Vagina (tissue), 2 donors: ENCODE measurements at regions not wholly inside any gene's neighbourhood (a gene's known extent, or its start where the extent isn't known, plus 50 kb on each side); places are given as distances from the start of the nearest gene placed in this dataset.

Experiments
- POLR2A ChIP-seq, 2 donors: fragments of 450-650 bp; IDR thresholded peaks; one replicate each; pipeline ENCODE4 v1.6.1; 2017; ENCODE audit warnings: antibody characterized with exemption in 2 of 2, mild to moderate bottlenecking in 2 of 2, moderate library complexity in 2 of 2
- POLR2AphosphoS5 ChIP-seq, 2 donors: sonication (generic); formaldehyde crosslinking; IDR thresholded peaks; one replicate each; pipeline ENCODE4 v1.9.0; 2017; ENCODE audit warnings: antibody characterized with exemption in 2 of 2, mild to moderate bottlenecking in 2 of 2, low read depth in 1 of 2; ENCODE audit not compliant: insufficient read depth in 1 of 2

DNA sequence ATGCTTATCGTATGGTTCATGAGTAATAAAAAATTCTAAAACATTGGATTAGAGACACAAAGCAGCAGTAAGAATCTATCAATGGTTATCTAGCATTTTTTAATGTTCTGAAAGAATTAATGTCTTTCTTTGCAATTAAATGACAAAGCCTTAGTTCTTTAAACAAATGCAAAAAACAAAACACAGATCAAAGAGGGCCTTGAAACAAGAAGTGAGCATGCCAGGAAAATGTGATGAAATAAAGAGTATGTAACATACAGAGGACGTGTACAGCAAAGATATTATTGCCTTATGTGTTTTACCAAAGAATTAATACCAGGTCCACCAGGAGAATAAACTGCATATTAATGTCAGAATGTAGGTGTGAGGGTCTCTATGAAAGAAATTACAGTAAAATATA, 812.3 kb upstream of the GRAMD2B start:
- no peak for TF ChIP-seq POLR2A (IDR thresholded peaks at IDR 0.05)
- no peak for TF ChIP-seq POLR2AphosphoS5 (IDR thresholded peaks at IDR 0.05; ENCODE audit: insufficient read depth in 1 of 2, low read depth in 1 of 2)
